ENCODE measurements at regions not wholly inside any gene's neighbourhood (a gene's known extent, or its start where the extent isn't known, plus 50 kb on each side); places are given as distances from the start of the nearest gene placed in this dataset.
"Not testable (repeated sequence)": the region's sequence is repeated elsewhere in the genome, so short reads cannot be mapped to it uniquely, and the experiment has no call there.

GRCh38 chr2:132279930-132280615 lies 118.3 kb upstream of the ANKRD30BL start:
- Histone ChIP-seq H3K4me3 (ENCODE audit: low read depth in 1 of 3, low read length in 3 of 3) (no peak overlapping the region), H3K27ac (ENCODE audit: low read depth in 1 of 2, low read length in 2 of 2) (no peak overlapping the region), H3K9me3 (ENCODE audit: control insufficient read depth in 4 of 4, low read length in 3 of 4) (peaks cover 0 to 5% (median 0%) of the 10 kb centered on the region in 4 donors), H3K4me1 (ENCODE audit: control insufficient read depth in 4 of 4, insufficient read depth in 4 of 4, low read length in 3 of 4) (no peaks in the 10 kb centered on the region), H3K27me3 (ENCODE audit: control insufficient read depth in 4 of 4, insufficient read depth in 4 of 4, low read length in 3 of 4) (no peaks in the 10 kb centered on the region), H3K9ac (ENCODE audit: low read depth in 1 of 2, low read length in 2 of 2) (no peak overlapping the region), H3K36me3 (ENCODE audit: control insufficient read depth in 4 of 4, insufficient read depth in 3 of 4, low read depth in 1 of 4, low read length in 3 of 4) (no peaks in the 10 kb centered on the region)
- TF ChIP-seq, protein P1, sequence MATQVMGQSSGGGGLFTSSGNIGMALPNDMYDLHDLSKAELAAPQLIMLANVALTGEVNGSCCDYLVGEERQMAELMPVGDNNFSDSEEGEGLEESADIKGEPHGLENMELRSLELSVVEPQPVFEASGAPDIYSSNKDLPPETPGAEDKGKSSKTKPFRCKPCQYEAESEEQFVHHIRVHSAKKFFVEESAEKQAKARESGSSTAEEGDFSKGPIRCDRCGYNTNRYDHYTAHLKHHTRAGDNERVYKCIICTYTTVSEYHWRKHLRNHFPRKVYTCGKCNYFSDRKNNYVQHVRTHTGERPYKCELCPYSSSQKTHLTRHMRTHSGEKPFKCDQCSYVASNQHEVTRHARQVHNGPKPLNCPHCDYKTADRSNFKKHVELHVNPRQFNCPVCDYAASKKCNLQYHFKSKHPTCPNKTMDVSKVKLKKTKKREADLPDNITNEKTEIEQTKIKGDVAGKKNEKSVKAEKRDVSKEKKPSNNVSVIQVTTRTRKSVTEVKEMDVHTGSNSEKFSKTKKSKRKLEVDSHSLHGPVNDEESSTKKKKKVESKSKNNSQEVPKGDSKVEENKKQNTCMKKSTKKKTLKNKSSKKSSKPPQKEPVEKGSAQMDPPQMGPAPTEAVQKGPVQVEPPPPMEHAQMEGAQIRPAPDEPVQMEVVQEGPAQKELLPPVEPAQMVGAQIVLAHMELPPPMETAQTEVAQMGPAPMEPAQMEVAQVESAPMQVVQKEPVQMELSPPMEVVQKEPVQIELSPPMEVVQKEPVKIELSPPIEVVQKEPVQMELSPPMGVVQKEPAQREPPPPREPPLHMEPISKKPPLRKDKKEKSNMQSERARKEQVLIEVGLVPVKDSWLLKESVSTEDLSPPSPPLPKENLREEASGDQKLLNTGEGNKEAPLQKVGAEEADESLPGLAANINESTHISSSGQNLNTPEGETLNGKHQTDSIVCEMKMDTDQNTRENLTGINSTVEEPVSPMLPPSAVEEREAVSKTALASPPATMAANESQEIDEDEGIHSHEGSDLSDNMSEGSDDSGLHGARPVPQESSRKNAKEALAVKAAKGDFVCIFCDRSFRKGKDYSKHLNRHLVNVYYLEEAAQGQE (IDR thresholded peaks at IDR 0.05): no peak
- TF ChIP-seq GABPA (IDR thresholded peaks at IDR 0.05 in 1 of 2, conservative IDR thresholded peaks at IDR 0.05 in 1 of 2) (no peak), ATF3 (IDR thresholded peaks at IDR 0.05) (no peak), HNF4G (IDR thresholded peaks at IDR 0.05) (no peak), HNF4A (conservative IDR thresholded peaks at IDR 0.05) (no peak), NR2F2 (IDR thresholded peaks at IDR 0.05) (no peak)
- 92% methylated on average over 31 of the region's 31 CpGs for WGBS
- no peak for DNase-seq (ENCODE audit: low spot score)

DNA sequence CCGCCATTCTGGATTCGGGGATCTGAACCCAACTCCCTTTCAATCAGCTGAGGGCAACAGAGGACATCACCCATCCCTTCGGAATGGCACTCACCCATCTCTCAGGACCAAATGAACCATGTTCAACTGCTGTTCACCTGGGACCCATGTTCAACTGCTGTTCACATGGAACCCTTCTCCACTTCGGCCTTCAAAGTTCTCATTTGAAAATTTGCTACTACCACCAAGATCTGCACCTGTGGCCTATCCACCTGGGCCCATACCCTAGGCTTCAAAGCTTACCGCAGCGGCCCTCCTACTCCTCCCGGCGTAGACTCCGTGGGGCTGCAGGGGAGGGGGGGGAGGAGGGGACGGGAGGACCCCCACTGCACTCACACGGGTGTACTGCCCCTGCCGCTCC lies 119.2 kb upstream of the ANKRD30BL start:
- H3K27ac ChIP-seq (ENCODE audit: low read depth in 1 of 2, low read length in 2 of 2): no peak overlapping the region
- TF ChIP-seq SP1 (IDR thresholded peaks at IDR 0.05) (no peak), YY1 (IDR thresholded peaks at IDR 0.05) (no peak), NR2F2 (IDR thresholded peaks at IDR 0.05) (no peak), FOXA2 (IDR thresholded peaks at IDR 0.05) (no peak), TAF1 (conservative IDR thresholded peaks at IDR 0.05) (no peak), ATF3 (IDR thresholded peaks at IDR 0.05) (no peak), GABPA (IDR thresholded peaks at IDR 0.05 in 1 of 2, conservative IDR thresholded peaks at IDR 0.05 in 1 of 2) (no peak)
- TF ChIP-seq, protein P2, sequence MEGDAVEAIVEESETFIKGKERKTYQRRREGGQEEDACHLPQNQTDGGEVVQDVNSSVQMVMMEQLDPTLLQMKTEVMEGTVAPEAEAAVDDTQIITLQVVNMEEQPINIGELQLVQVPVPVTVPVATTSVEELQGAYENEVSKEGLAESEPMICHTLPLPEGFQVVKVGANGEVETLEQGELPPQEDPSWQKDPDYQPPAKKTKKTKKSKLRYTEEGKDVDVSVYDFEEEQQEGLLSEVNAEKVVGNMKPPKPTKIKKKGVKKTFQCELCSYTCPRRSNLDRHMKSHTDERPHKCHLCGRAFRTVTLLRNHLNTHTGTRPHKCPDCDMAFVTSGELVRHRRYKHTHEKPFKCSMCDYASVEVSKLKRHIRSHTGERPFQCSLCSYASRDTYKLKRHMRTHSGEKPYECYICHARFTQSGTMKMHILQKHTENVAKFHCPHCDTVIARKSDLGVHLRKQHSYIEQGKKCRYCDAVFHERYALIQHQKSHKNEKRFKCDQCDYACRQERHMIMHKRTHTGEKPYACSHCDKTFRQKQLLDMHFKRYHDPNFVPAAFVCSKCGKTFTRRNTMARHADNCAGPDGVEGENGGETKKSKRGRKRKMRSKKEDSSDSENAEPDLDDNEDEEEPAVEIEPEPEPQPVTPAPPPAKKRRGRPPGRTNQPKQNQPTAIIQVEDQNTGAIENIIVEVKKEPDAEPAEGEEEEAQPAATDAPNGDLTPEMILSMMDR (IDR thresholded peaks at IDR 0.05; ENCODE audit: low read depth, low read length, missing input control): no peak
- TF ChIP-seq, protein P1 (IDR thresholded peaks at IDR 0.05): no peak
- TF ChIP-seq, protein P3, sequence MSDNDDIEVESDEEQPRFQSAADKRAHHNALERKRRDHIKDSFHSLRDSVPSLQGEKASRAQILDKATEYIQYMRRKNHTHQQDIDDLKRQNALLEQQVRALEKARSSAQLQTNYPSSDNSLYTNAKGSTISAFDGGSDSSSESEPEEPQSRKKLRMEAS (IDR thresholded peaks at IDR 0.05): no peak
- TF ChIP-seq, protein P4, sequence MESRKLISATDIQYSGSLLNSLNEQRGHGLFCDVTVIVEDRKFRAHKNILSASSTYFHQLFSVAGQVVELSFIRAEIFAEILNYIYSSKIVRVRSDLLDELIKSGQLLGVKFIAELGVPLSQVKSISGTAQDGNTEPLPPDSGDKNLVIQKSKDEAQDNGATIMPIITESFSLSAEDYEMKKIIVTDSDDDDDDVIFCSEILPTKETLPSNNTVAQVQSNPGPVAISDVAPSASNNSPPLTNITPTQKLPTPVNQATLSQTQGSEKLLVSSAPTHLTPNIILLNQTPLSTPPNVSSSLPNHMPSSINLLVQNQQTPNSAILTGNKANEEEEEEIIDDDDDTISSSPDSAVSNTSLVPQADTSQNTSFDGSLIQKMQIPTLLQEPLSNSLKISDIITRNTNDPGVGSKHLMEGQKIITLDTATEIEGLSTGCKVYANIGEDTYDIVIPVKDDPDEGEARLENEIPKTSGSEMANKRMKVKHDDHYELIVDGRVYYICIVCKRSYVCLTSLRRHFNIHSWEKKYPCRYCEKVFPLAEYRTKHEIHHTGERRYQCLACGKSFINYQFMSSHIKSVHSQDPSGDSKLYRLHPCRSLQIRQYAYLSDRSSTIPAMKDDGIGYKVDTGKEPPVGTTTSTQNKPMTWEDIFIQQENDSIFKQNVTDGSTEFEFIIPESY (IDR thresholded peaks at IDR 0.05): no peak
- no peaks in the 10 kb centered on the region for H3K4me1 ChIP-seq (ENCODE audit: control insufficient read depth in 4 of 4, insufficient read depth in 4 of 4, low read length in 3 of 4)
- no peak for DNase-seq (ENCODE audit: low spot score)
- H3K27me3 ChIP-seq (ENCODE audit: control insufficient read depth in 4 of 4, insufficient read depth in 4 of 4, low read length in 3 of 4): no peaks in the 10 kb centered on the region
- H3K4me3 ChIP-seq (ENCODE audit: low read depth in 1 of 3, low read length in 3 of 3): no peak overlapping the region
- H3K36me3 ChIP-seq (ENCODE audit: control insufficient read depth in 4 of 4, insufficient read depth in 3 of 4, low read depth in 1 of 4, low read length in 3 of 4): no peaks in the 10 kb centered on the region
- peaks cover 0 to 5% (median 0%) of the 10 kb centered on the region in 4 donors for H3K9me3 ChIP-seq (ENCODE audit: control insufficient read depth in 4 of 4, low read length in 3 of 4)
- H3K9ac ChIP-seq (ENCODE audit: low read depth in 1 of 2, low read length in 2 of 2): no peak overlapping the region
- 93% methylated on average over 12 of the region's 12 CpGs for WGBS

- H3K36me3 ChIP-seq (ENCODE audit: control insufficient read depth in 4 of 4, insufficient read depth in 3 of 4, low read depth in 1 of 4, low read length in 3 of 4); H3K4me1 ChIP-seq (ENCODE audit: control insufficient read depth in 4 of 4, insufficient read depth in 4 of 4, low read length in 3 of 4); H3K27me3 ChIP-seq (ENCODE audit: control insufficient read depth in 4 of 4, insufficient read depth in 4 of 4, low read length in 3 of 4); DNase-seq (ENCODE audit: low spot score); H3K9ac ChIP-seq (ENCODE audit: low read depth in 1 of 2, low read length in 2 of 2); H3K27ac ChIP-seq (ENCODE audit: low read depth in 1 of 2, low read length in 2 of 2); H3K4me3 ChIP-seq (ENCODE audit: low read depth in 1 of 3, low read length in 3 of 3); H3K9me3 ChIP-seq (ENCODE audit: control insufficient read depth in 4 of 4, low read length in 3 of 4): not testable (repeated sequence)
- WGBS: 80% methylated on average over 6 of the region's 6 CpGs
Observed at GRCh38 chr2:132282104-132282503, 120.4 kb upstream of the ANKRD30BL start.

Measured in liver (tissue), 8 donors.